Activated CD4-positive, alpha-beta T cell treated with anti-CD3 and anti-CD28 coated beads for 36 hours (primary cell): ENCODE measurements at regions not wholly inside any gene's neighbourhood (a gene's known extent, or its start where the extent isn't known, plus 50 kb on each side); places are given as distances from the start of the nearest gene placed in this dataset.

Experiments used
- ATAC-seq: fragments of 200-7000 bp; cut with Tn5 transposase; one replicate; pipeline ENCODE4 v1.10.0; 2021; ENCODE audit warnings: mild to moderate bottlenecking, moderate library complexity
- CTCF ChIA-PET: fragments of 350-600 bp; sonication (Branson Sonifier 250); formaldehyde crosslinking; loops from one replicate; lab custom pipeline; 2021; ENCODE audit warnings: antibody characterized with exemption; lab: Charles Lee
- POLR2A ChIA-PET: fragments of 350-600 bp; sonication (Branson Sonifier 250); formaldehyde crosslinking; loops from one replicate; lab custom pipeline; 2021; ENCODE audit warnings: antibody characterized with exemption, inconsistent platforms; lab: Charles Lee
- DNase-seq: peaks from one replicate; pipeline ENCODE4 v3.0.0-alpha.2; 2020
- H3K27ac Mint-ChIP-seq: one replicate; pipeline ENCODE4 v1.8.0; 2021; ENCODE audit warnings: mixed read lengths
- H3K27me3 Mint-ChIP-seq: one replicate; pipeline ENCODE4 v1.8.0; 2021; ENCODE audit warnings: mixed read lengths
- H3K36me3 Mint-ChIP-seq: one replicate; pipeline ENCODE4 v1.8.0; 2021; ENCODE audit warnings: low read depth, mixed read lengths
- H3K4me1 Mint-ChIP-seq: one replicate; pipeline ENCODE4 v1.8.0; 2021; ENCODE audit warnings: mixed read lengths
- H3K4me3 Mint-ChIP-seq: one replicate; pipeline ENCODE4 v1.8.0; 2021; ENCODE audit warnings: mild to moderate bottlenecking, moderate library complexity, mixed read lengths
- H3K9me3 Mint-ChIP-seq: one replicate; pipeline ENCODE4 v1.8.0; 2021; ENCODE audit warnings: low read depth, mixed read lengths
- intact Hi-C, 2 experiments: fragments of 100-400 bp; cut with DNase I in 1 of 2; cut with micrococcal nuclease in 1 of 2; formaldehyde crosslinking; loops; one replicate each; pipeline versions ENCODE4 v1.14.2 to v1.15.1; 2022 to 2024; cut with DNase I, micrococcal nuclease

GRCh38 chr6:16928387-16928786, 167.1 kb upstream of the ATXN1 start:
- peaks cover under 1% of the 10 kb centered on the region for H3K4me1 Mint-ChIP-seq

GRCh38 chr6:16927205-16927604, 165.9 kb upstream of the ATXN1 start:
- no peak overlapping the region for H3K27ac Mint-ChIP-seq
- no peaks in the 10 kb centered on the region for H3K36me3 Mint-ChIP-seq
- intact Hi-C loops, result no loop called here
- no peak for ATAC-seq
- peaks cover 10% of the 10 kb centered on the region for H3K27me3 Mint-ChIP-seq
- CTCF ChIA-PET, result interaction anchor here (0.6 kb wide), 2 partner anchors 29 to 159 kb away, joined by 3 read pairs; no protein-coding TSS in a partner anchor
- no peaks in the 10 kb centered on the region for H3K4me1 Mint-ChIP-seq
- H3K9me3 Mint-ChIP-seq, result peaks cover 6% of the 10 kb centered on the region
- H3K4me3 Mint-ChIP-seq, result no peak overlapping the region
- DNase-seq, result no peak
- POLR2A ChIA-PET, result no interaction called here

More at GRCh38 chr6:16928387-16928786, 167.1 kb upstream of the ATXN1 start:
- CTCF ChIA-PET, result interaction anchor here (0.6 to 1.4 kb wide), 2 partner anchors 9 to 154 kb away, joined by 3 to 5 read pairs; no protein-coding TSS in a partner anchor
- H3K4me3 Mint-ChIP-seq, result no peak overlapping the region
- intact Hi-C loops, result no loop called here
- H3K9me3 Mint-ChIP-seq, result peaks cover 6% of the 10 kb centered on the region
- peaks cover 7% of the 10 kb centered on the region for H3K27me3 Mint-ChIP-seq
- ATAC-seq (no peak), DNase-seq (no peak)
- POLR2A ChIA-PET, result no interaction called here
- H3K36me3 Mint-ChIP-seq, result no peaks in the 10 kb centered on the region
- H3K27ac Mint-ChIP-seq, result no peak overlapping the region

GRCh38 chr6:16925461-16925860, 164.2 kb upstream of the ATXN1 start:
- H3K27me3 Mint-ChIP-seq, result peaks cover 12% of the 10 kb centered on the region
- no peaks in the 10 kb centered on the region for H3K36me3 Mint-ChIP-seq
- no peak overlapping the region for H3K27ac Mint-ChIP-seq
- intact Hi-C loops, result no loop called here
- CTCF ChIA-PET, result interaction anchor here (0.7 kb wide), 1 partner anchor 56 kb away, joined by 3 read pairs; no protein-coding TSS in a partner anchor
- ATAC-seq (no peak), DNase-seq (no peak)
- peaks cover 2% of the 10 kb centered on the region for H3K9me3 Mint-ChIP-seq
- POLR2A ChIA-PET, result no interaction called here
- no peaks in the 10 kb centered on the region for H3K4me1 Mint-ChIP-seq
- no peak overlapping the region for H3K4me3 Mint-ChIP-seq

GRCh38 chr6:16922282-16922681, 161.0 kb upstream of the ATXN1 start:
- peaks cover 12% of the 10 kb centered on the region for H3K27me3 Mint-ChIP-seq
- ChIA-PET CTCF (interaction anchor here (1.3 kb wide), 1 partner anchor 170 kb away, joined by 3 read pairs; no protein-coding TSS in a partner anchor), POLR2A (no interaction called here)
- DNase-seq (no peak), ATAC-seq (no peak)
- no peaks in the 10 kb centered on the region for H3K36me3 Mint-ChIP-seq
- no peak overlapping the region for H3K27ac Mint-ChIP-seq
- H3K9me3 Mint-ChIP-seq, result peaks cover 2% of the 10 kb centered on the region
- no peak overlapping the region for H3K4me3 Mint-ChIP-seq
- intact Hi-C loops, result no loop called here
- H3K4me1 Mint-ChIP-seq, result no peaks in the 10 kb centered on the region

GRCh38 chr6:16921399-16922110, 160.3 kb upstream of the ATXN1 start:
- POLR2A ChIA-PET, result no interaction called here
- no peaks in the 10 kb centered on the region for H3K36me3 Mint-ChIP-seq

GRCh38 chr6:16918586-16918985, 157.3 kb upstream of the ATXN1 start:
- peaks cover 15% of the 10 kb centered on the region for H3K27me3 Mint-ChIP-seq
- H3K9me3 Mint-ChIP-seq, result peaks cover 2% of the 10 kb centered on the region
- H3K27ac Mint-ChIP-seq, result no peak overlapping the region
- no peaks in the 10 kb centered on the region for H3K36me3 Mint-ChIP-seq
- H3K4me1 Mint-ChIP-seq, result no peaks in the 10 kb centered on the region
- ChIA-PET POLR2A (no interaction called here), CTCF (interaction anchor here (1.8 kb wide), 1 partner anchor 11 kb away, joined by 5 read pairs; no protein-coding TSS in a partner anchor)
- no peak overlapping the region for H3K4me3 Mint-ChIP-seq
- DNase-seq (no peak), ATAC-seq (no peak)
- intact Hi-C loops, result no loop called here

More at GRCh38 chr6:16921399-16922110, 160.3 kb upstream of the ATXN1 start:
- Mint-ChIP-seq H3K4me3 (no peak overlapping the region), H3K27me3 (peaks cover 12% of the 10 kb centered on the region), H3K4me1 (no peaks in the 10 kb centered on the region), H3K9me3 (peaks cover 2% of the 10 kb centered on the region), H3K27ac (no peak overlapping the region)
- DNase-seq (no peak), ATAC-seq (no peak)
- CTCF ChIA-PET, result interaction anchor here (1.3 kb wide), 1 partner anchor 171 kb away, joined by 3 read pairs; no protein-coding TSS in a partner anchor
- intact Hi-C loops, result no loop called here

- Mint-ChIP-seq H3K27ac (no peak overlapping the region), H3K4me1 (no peaks in the 10 kb centered on the region), H3K36me3 (no peaks in the 10 kb centered on the region), H3K9me3 (peaks cover 12% of the 10 kb centered on the region), H3K27me3 (peaks cover 12% of the 10 kb centered on the region), H3K4me3 (no peak overlapping the region)
- ATAC-seq (no peak), DNase-seq (no peak)
- POLR2A ChIA-PET, result no interaction called here
- CTCF ChIA-PET, result no interaction called here
- intact Hi-C loops, result no loop called here
Observed at GRCh38 chr6:16914184-16914583, 152.9 kb upstream of the ATXN1 start.

GRCh38 chr6:16912756-16913155, 151.5 kb upstream of the ATXN1 start:
- no peaks in the 10 kb centered on the region for H3K4me1 Mint-ChIP-seq
- DNase-seq (no peak), ATAC-seq (no peak)
- H3K4me3 Mint-ChIP-seq, result no peak overlapping the region
- peaks cover 9% of the 10 kb centered on the region for H3K27me3 Mint-ChIP-seq
- no peak overlapping the region for H3K27ac Mint-ChIP-seq
- H3K36me3 Mint-ChIP-seq, result no peaks in the 10 kb centered on the region
- POLR2A ChIA-PET, result no interaction called here
- peaks cover 12% of the 10 kb centered on the region for H3K9me3 Mint-ChIP-seq
- CTCF ChIA-PET, result no interaction called here
- intact Hi-C loops, result no loop called here

- Mint-ChIP-seq H3K27me3 (peaks cover 14% of the 10 kb centered on the region), H3K9me3 (peaks cover 12% of the 10 kb centered on the region), H3K4me1 (no peaks in the 10 kb centered on the region), H3K4me3 (no peak overlapping the region), H3K36me3 (no peaks in the 10 kb centered on the region), H3K27ac (no peak overlapping the region)
- CTCF ChIA-PET, result no interaction called here
- POLR2A ChIA-PET, result no interaction called here
- no peak for DNase-seq
- intact Hi-C loops, result no loop called here
- no peak for ATAC-seq
Observed at GRCh38 chr6:16911088-16911487, 149.8 kb upstream of the ATXN1 start.

GRCh38 chr6:16909658-16910360, 148.5 kb upstream of the ATXN1 start:
- intact Hi-C loops, result no loop called here
- ATAC-seq (no peak), DNase-seq (no peak)
- POLR2A ChIA-PET, result no interaction called here
- Mint-ChIP-seq H3K9me3 (peaks cover 12% of the 10 kb centered on the region), H3K27ac (no peak overlapping the region), H3K36me3 (no peaks in the 10 kb centered on the region), H3K4me3 (no peak overlapping the region), H3K4me1 (no peaks in the 10 kb centered on the region), H3K27me3 (peaks cover 17% of the 10 kb centered on the region)
- CTCF ChIA-PET, result interaction anchor here (0.6 to 0.8 kb wide), 2 partner anchors 37 to 265 kb away, joined by 3 to 5 read pairs; no protein-coding TSS in a partner anchor

GRCh38 chr6:16907991-16908390, 146.7 kb upstream of the ATXN1 start:
- Mint-ChIP-seq H3K27ac (no peak overlapping the region), H3K4me1 (no peaks in the 10 kb centered on the region), H3K36me3 (no peaks in the 10 kb centered on the region), H3K4me3 (no peak overlapping the region), H3K9me3 (peaks cover 6% of the 10 kb centered on the region), H3K27me3 (peaks cover 25% of the 10 kb centered on the region)
- ChIA-PET CTCF (no interaction called here), POLR2A (no interaction called here)
- intact Hi-C loops, result no loop called here
- ATAC-seq (no peak), DNase-seq (no peak)
